H1 (cell line): ENCODE measurements at regions not wholly inside any gene's neighbourhood (a gene's known extent, or its start where the extent isn't known, plus 50 kb on each side); places are given as distances from the start of the nearest gene placed in this dataset.
A peak's percentile ranks its signal among the peaks of the same experiment; 100 is the strongest.

Experiments used
- CTCF ChIA-PET: fragments of 300-600 bp; sonication (Branson Sonifier 250); formaldehyde crosslinking; loops from one replicate; lab custom pipeline; 2021; ENCODE audit not compliant: partially characterized antibody; lab: Charles Lee
- POLR2A ChIA-PET: fragments of 300-600 bp; sonication (Branson Sonifier 250); formaldehyde crosslinking; loops from one replicate; lab custom pipeline; 2021; ENCODE audit warnings: inconsistent platforms; ENCODE audit not compliant: partially characterized antibody; lab: Charles Lee
- DNase-seq, 2 experiments: peaks; one replicate each; pipeline versions ENCODE4 v3.0.0 to v3.0.0-alpha.2; 2010 to 2022; ENCODE audit warnings: low spot score in 2 of 2, low read depth in 1 of 2, mixed read lengths in 1 of 2
- FAIRE-seq: peaks from 2 replicates; lab custom pipeline; 2011; peaks lifted over from hg19 to GRCh38; lab: Jason Lieb, UNC
- H2AFZ ChIP-seq: 2 replicates; pipeline ENCODE4 v1.8.1; 2012; ENCODE audit warnings: low read length, inconsistent platforms
- H2AK5ac ChIP-seq: 2 replicates; pipeline ENCODE4 v1.6.1; 2013; ENCODE audit warnings: low read depth, low read length
- H2BK120ac ChIP-seq: replicated peaks from 2 replicates; pipeline ENCODE3; 2013; ENCODE audit warnings: low read depth, low read length, inconsistent platforms
- H2BK12ac ChIP-seq: 2 replicates; pipeline ENCODE4 v1.6.1; 2013; ENCODE audit warnings: low read depth, low read length
- H2BK15ac ChIP-seq: 2 replicates; pipeline ENCODE4 v1.6.1; 2013; ENCODE audit warnings: low read length
- H2BK20ac ChIP-seq: 2 replicates; pipeline ENCODE4 v1.6.1; 2013; ENCODE audit warnings: low read length
- H2BK5ac ChIP-seq: 2 replicates; pipeline ENCODE4 v1.6.1; 2013; ENCODE audit warnings: low read depth, low read length
- H3K14ac ChIP-seq: 2 replicates; pipeline ENCODE4 v1.6.1; 2013; ENCODE audit warnings: inconsistent platforms; ENCODE audit not compliant: insufficient read length
- H3K18ac ChIP-seq: 2 replicates; pipeline ENCODE4 v1.6.1; 2013; ENCODE audit warnings: low read length; ENCODE audit errors: extremely low read depth
- H3K23ac ChIP-seq: 2 replicates; pipeline ENCODE4 v1.6.1; 2013; ENCODE audit warnings: inconsistent platforms; ENCODE audit not compliant: insufficient read length
- H3K23me2 ChIP-seq: 2 replicates; pipeline ENCODE4 v1.6.1; 2013; ENCODE audit warnings: low read depth, low read length
- H3K27ac ChIP-seq: 2 replicates; pipeline ENCODE4 v1.6.1; 2011; ENCODE audit warnings: low read depth, low read length, inconsistent platforms
- H3K27me3 ChIP-seq, 4 experiments: replicated peaks in 1 of 4; 1 replicate in 1 of 4; 2 replicates in 3 of 4; pipeline versions ENCODE4 v1.6.1 to v1.8.1; 2011 to 2013; ENCODE audit warnings: low read length in 3 of 4, mild to moderate bottlenecking in 3 of 4, inconsistent platforms in 2 of 4, mixed read lengths in 2 of 4, moderate library complexity in 1 of 4; ENCODE audit not compliant: control insufficient read depth in 3 of 4, insufficient read depth in 3 of 4; ENCODE audit errors: extremely low read depth in 1 of 4
- H3K36me3 ChIP-seq, 4 experiments: 2 replicates each; pipeline versions ENCODE4 v1.6.1 to v1.8.1; 2011 to 2013; ENCODE audit warnings: mild to moderate bottlenecking in 4 of 4, low read length in 3 of 4, moderate library complexity in 2 of 4, control low read depth in 1 of 4, inconsistent platforms in 1 of 4; ENCODE audit not compliant: insufficient read depth in 4 of 4, control insufficient read depth in 2 of 4
- H3K4ac ChIP-seq: replicated peaks from 2 replicates; pipeline ENCODE3; 2013; ENCODE audit warnings: low read length, low read depth, mixed read lengths, inconsistent platforms; ENCODE audit not compliant: insufficient read length
- H3K4me1 ChIP-seq, 4 experiments: replicated peaks in 1 of 4; 1 replicate in 1 of 4; 2 replicates in 3 of 4; pipeline versions ENCODE4 v1.6.1 to v1.8.1; 2011 to 2013; ENCODE audit warnings: low read length in 3 of 4, inconsistent platforms in 2 of 4, mixed read lengths in 1 of 4; ENCODE audit not compliant: insufficient read depth in 4 of 4, control insufficient read depth in 3 of 4
- H3K4me2 ChIP-seq, 2 experiments: 2 replicates each; pipeline versions ENCODE4 v1.6.1 to v1.8.1; 2011 to 2013; ENCODE audit warnings: low read depth in 2 of 2, low read length in 2 of 2, control low read depth in 1 of 2, inconsistent platforms in 1 of 2, mild to moderate bottlenecking in 1 of 2; ENCODE audit not compliant: insufficient read depth in 1 of 2
- H3K4me3 ChIP-seq, 4 experiments: fragments of 200-600, 300-600 bp in 1 of 4; sonication (generic), shearing (Covaris generic), sonication (Bioruptor Twin) in 1 of 4; 2 replicates each; pipeline versions ENCODE4 v1.5.1 to v1.8.1; 2011 to 2016; ENCODE audit warnings: low read length in 4 of 4, low read depth in 3 of 4, control low read depth in 2 of 4, inconsistent platforms in 2 of 4, mild to moderate bottlenecking in 2 of 4, mixed read lengths in 1 of 4, moderate library complexity in 1 of 4; ENCODE audit not compliant: insufficient read depth in 2 of 4; ENCODE audit errors: extremely low read depth in 1 of 4
- H3K56ac ChIP-seq: replicated peaks from 2 replicates; pipeline ENCODE3; 2013; ENCODE audit warnings: low read depth, mild to moderate bottlenecking, mixed read lengths, low read length, inconsistent platforms; ENCODE audit not compliant: insufficient read length
- H3K79me1 ChIP-seq: 2 replicates; pipeline ENCODE4 v1.6.1; 2013; ENCODE audit warnings: low read depth, low read length, control low read depth
- H3K79me2 ChIP-seq, 2 experiments: 2 replicates each; pipeline versions ENCODE4 v1.6.1 to v1.8.1; 2012 to 2013; ENCODE audit warnings: low read length in 2 of 2, mild to moderate bottlenecking in 2 of 2, inconsistent platforms in 1 of 2; ENCODE audit not compliant: insufficient read depth in 2 of 2, control insufficient read depth in 1 of 2
- H3K9ac ChIP-seq, 4 experiments: replicated peaks in 1 of 4; 1 replicate in 1 of 4; 2 replicates in 3 of 4; pipeline versions ENCODE4 v1.6.1 to v1.8.1; 2011 to 2013; ENCODE audit warnings: low read depth in 3 of 4, low read length in 3 of 4, control low read depth in 2 of 4, mild to moderate bottlenecking in 2 of 4, moderate library complexity in 2 of 4, inconsistent platforms in 1 of 4; ENCODE audit errors: extremely low read depth in 1 of 4
- H3K9me3 ChIP-seq, 2 experiments: 2 replicates each; pipeline versions ENCODE4 v1.6.1 to v1.8.1; 2012 to 2013; ENCODE audit warnings: mild to moderate bottlenecking in 2 of 2, moderate library complexity in 2 of 2, control low read depth in 1 of 2, inconsistent platforms in 1 of 2, low read depth in 1 of 2, low read length in 1 of 2, mixed read lengths in 1 of 2; ENCODE audit not compliant: insufficient read depth in 2 of 2
- H4K20me1 ChIP-seq, 2 experiments: replicated peaks in 1 of 2; 2 replicates each; pipeline versions ENCODE3 to v1.8.1; 2011 to 2013; ENCODE audit warnings: inconsistent platforms in 2 of 2, low read length in 2 of 2, mild to moderate bottlenecking in 1 of 2; ENCODE audit not compliant: insufficient read depth in 2 of 2, control insufficient read depth in 1 of 2
- H4K5ac ChIP-seq: 2 replicates; pipeline ENCODE4 v1.6.1; 2013; ENCODE audit warnings: low read length, low read depth, mixed read lengths, inconsistent platforms; ENCODE audit not compliant: insufficient read length
- H4K8ac ChIP-seq: 2 replicates; pipeline ENCODE4 v1.8.0; 2013; ENCODE audit warnings: mild to moderate bottlenecking, moderate library complexity, low read length, inconsistent platforms; ENCODE audit not compliant: insufficient read depth; ENCODE audit errors: extremely low read depth
- H4K91ac ChIP-seq: replicated peaks from 2 replicates; pipeline ENCODE3; 2013; ENCODE audit warnings: low read length, mixed read lengths, inconsistent platforms; ENCODE audit not compliant: insufficient read length
- BCL11A ChIP-seq, 2 experiments: IDR thresholded peaks; one replicate each; pipeline ENCODE4 v1.6.1; 2011; ENCODE audit warnings: low read depth in 2 of 2, low read length in 2 of 2, mild to moderate bottlenecking in 2 of 2
- CBX5 ChIP-seq: fragments of 300-800, 300-1000 bp; sonication (generic); IDR thresholded peaks from 2 replicates; pipeline ENCODE4 v1.7.1; 2016; ENCODE audit warnings: antibody characterized with exemption, low read length, low read depth
- EZH2 ChIP-seq: fragments of 200-600 bp; sonication (generic); IDR thresholded peaks from 2 replicates; pipeline ENCODE4 v1.7.1; 2012; ENCODE audit warnings: low read depth, mild to moderate bottlenecking, moderate library complexity, low read length, inconsistent platforms; ENCODE audit not compliant: severe bottlenecking
- KDM1A ChIP-seq: fragments of 200-600, 300-600 bp; sonication (generic); IDR thresholded peaks from 2 replicates; pipeline ENCODE4 v1.7.1; 2016; ENCODE audit warnings: mild to moderate bottlenecking, low read length, borderline replicate concordance
- MAFK ChIP-seq: IDR thresholded peaks from 2 replicates; pipeline ENCODE4 v1.6.1; 2012; ENCODE audit warnings: low read depth, mild to moderate bottlenecking, improper control_type of control experiment, low read length
- NRF1 ChIP-seq: IDR thresholded peaks from 2 replicates; pipeline ENCODE4 v1.6.1; 2011; ENCODE audit warnings: mild to moderate bottlenecking, low read depth, low read length, improper control_type of control experiment
- RFX5 ChIP-seq: IDR thresholded peaks from 2 replicates; pipeline ENCODE4 v1.6.1; 2011; ENCODE audit warnings: low read depth, low read length, improper control_type of control experiment, borderline replicate concordance
- RXRA ChIP-seq: IDR thresholded peaks from 2 replicates; pipeline ENCODE4 v1.6.1; 2011; ENCODE audit warnings: low read depth, mild to moderate bottlenecking, low read length, moderate library complexity; ENCODE audit not compliant: insufficient read depth
- SIN3A ChIP-seq, 2 experiments: IDR thresholded peaks in 1 of 2; conservative IDR thresholded peaks in 1 of 2; 2 replicates each; pipeline ENCODE4 v1.6.1; 2011 to 2012; ENCODE audit warnings: low read length in 2 of 2, improper control_type of control experiment in 1 of 2, low read depth in 1 of 2, mild to moderate bottlenecking in 1 of 2
- SIX5 ChIP-seq: IDR thresholded peaks from 2 replicates; pipeline ENCODE4 v1.6.1; 2011; ENCODE audit warnings: mild to moderate bottlenecking, low read depth, low read length
- WGBS, 2 experiments: shearing (Covaris generic) in 1 of 2; methylation state at CpG; one replicate each; pipeline versions ENCODE4 v1.1.6 to v1.1.7; 2013 to 2015; ENCODE audit warnings: low lambda C conversion rate in 2 of 2, mixed read lengths in 2 of 2, inconsistent platforms in 1 of 2, low coverage in 1 of 2, missing lambda C conversion rate in 1 of 2; ENCODE audit not compliant: insufficient replicate concordance in 2 of 2, insufficient coverage in 1 of 2, insufficient read length in 1 of 2; ENCODE audit errors: extremely low coverage in 1 of 2, missing lambda C conversion rate in 1 of 2; 5-methylcytosine and 5-hydroxymethylcytosine counted together
- TF ChIP-seq, protein P1 (sequence below): IDR thresholded peaks from 2 replicates; pipeline ENCODE4 v1.6.1; 2011; ENCODE audit warnings: low read depth, mild to moderate bottlenecking, low read length; ENCODE audit not compliant: insufficient read depth
- TF ChIP-seq, protein P2 (sequence below): IDR thresholded peaks from 2 replicates; pipeline ENCODE4 v1.6.1; 2011; ENCODE audit warnings: low read length, improper control_type of control experiment

DNA sequence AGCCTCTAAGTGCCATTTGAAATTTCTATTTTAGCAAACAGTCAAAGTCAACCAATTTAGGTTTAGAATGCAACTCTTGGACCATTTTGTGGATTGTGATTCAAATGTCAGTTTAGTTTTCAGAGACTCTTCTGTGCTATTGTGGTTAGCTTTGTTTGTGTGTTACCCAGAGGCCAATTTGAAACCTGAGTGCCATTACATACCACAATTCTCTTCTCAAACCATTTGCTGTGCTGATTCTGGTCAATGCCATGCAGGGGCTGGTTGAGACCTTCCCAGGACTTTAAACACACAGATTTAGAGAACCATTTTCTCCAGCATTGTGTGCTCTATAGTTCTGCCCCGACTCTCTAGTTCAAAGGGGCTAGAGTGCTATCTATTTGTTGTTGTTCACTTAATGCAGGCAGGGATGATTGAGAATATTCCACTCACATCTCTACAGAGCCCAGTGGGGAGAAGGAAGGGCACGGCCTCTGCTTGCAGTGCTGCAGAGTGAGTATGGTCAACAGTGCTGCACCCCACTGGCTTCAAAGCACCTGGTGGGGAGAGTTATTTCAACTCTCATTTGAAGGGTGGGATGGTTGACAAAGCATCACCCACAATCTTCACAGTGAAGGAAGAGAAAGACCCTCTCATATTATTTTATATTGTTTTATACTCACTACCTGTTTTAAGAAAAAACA is 738.2 kb downstream of the COL12A1 start:
- no peaks in the 10 kb centered on the region for H4K20me1 ChIP-seq
- TF ChIP-seq KDM1A (no peak), NRF1 (no peak), CBX5 (no peak), SIX5 (no peak), EZH2 (no peak), BCL11A (IDR thresholded peaks at IDR 0.05; ENCODE audit: low read depth in 2 of 2, low read length in 2 of 2) (no peak), SIN3A (conservative IDR thresholded peaks at IDR 0.05 in 1 of 2, IDR thresholded peaks at IDR 0.05 in 1 of 2; ENCODE audit: low read depth in 1 of 2, low read length in 2 of 2) (no peak), MAFK (no peak), RXRA (no peak), RFX5 (no peak)
- TF ChIP-seq, protein P1, sequence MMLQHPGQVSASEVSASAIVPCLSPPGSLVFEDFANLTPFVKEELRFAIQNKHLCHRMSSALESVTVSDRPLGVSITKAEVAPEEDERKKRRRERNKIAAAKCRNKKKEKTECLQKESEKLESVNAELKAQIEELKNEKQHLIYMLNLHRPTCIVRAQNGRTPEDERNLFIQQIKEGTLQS: no peak
- TF ChIP-seq, protein P2, sequence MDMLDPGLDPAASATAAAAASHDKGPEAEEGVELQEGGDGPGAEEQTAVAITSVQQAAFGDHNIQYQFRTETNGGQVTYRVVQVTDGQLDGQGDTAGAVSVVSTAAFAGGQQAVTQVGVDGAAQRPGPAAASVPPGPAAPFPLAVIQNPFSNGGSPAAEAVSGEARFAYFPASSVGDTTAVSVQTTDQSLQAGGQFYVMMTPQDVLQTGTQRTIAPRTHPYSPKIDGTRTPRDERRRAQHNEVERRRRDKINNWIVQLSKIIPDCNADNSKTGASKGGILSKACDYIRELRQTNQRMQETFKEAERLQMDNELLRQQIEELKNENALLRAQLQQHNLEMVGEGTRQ: no peak

More for the DNA sequence above, 738.2 kb downstream of the COL12A1 start:
- no peak overlapping the region for H3K18ac ChIP-seq
- no peaks in the 10 kb centered on the region for H3K9me3 ChIP-seq
- no peak overlapping the region for H2AFZ ChIP-seq
- H4K91ac ChIP-seq: no peak overlapping the region
- H3K14ac ChIP-seq: no peak overlapping the region
- no peak overlapping the region for H3K27ac ChIP-seq
- DNase-seq: no peak
- ChIA-PET POLR2A (no interaction called here), CTCF (no interaction called here)
- H2BK12ac ChIP-seq: no peak overlapping the region
- H3K4ac ChIP-seq: peak overlapping the region; percentile 29
- no peak overlapping the region for H3K56ac ChIP-seq
- no peaks in the 10 kb centered on the region for H3K79me1 ChIP-seq
- no peaks in the 10 kb centered on the region for H3K4me1 ChIP-seq
- H3K4me2 ChIP-seq: no peak overlapping the region
- no peak overlapping the region for H3K23ac ChIP-seq
- no peak overlapping the region for H2BK120ac ChIP-seq
- 86% methylated on average over 2 of the region's 2 CpGs; no CpG with 5 or more reads in 1 of the 2 experiments for WGBS, 2 experiments
- no peaks in the 10 kb centered on the region for H3K36me3 ChIP-seq
- no peaks in the 10 kb centered on the region for H3K23me2 ChIP-seq
- no peak overlapping the region for H2BK15ac ChIP-seq
- no peak for FAIRE-seq
- no peak overlapping the region for H4K5ac ChIP-seq
- H2BK20ac ChIP-seq: no peak overlapping the region
- H2BK5ac ChIP-seq: no peak overlapping the region
- H4K8ac ChIP-seq: no peak overlapping the region
- no peaks in the 10 kb centered on the region for H3K27me3 ChIP-seq
- H2AK5ac ChIP-seq: no peak overlapping the region
- H3K4me3 ChIP-seq: no peak overlapping the region
- H3K9ac ChIP-seq: no peak overlapping the region
- H3K79me2 ChIP-seq: no peaks in the 10 kb centered on the region
